GM12878 (cell line): ENCODE measurements at regions not wholly inside any gene's neighbourhood (a gene's known extent, or its start where the extent isn't known, plus 50 kb on each side); places are given as distances from the start of the nearest gene placed in this dataset.

Experiments
- ATAC-seq: fragments of 200-7000 bp; cut with Tn5 transposase; 3 replicates; pipeline ENCODE4 v1.9.1; 2020; ENCODE audit warnings: mild to moderate bottlenecking, moderate library complexity
- BruUV-seq: library from RNA; stranded (reverse); fragments of 400-500 nt; replicated peaks from 2 replicates; lab custom pipeline; 2021; lab: Mats Ljungman, UMichigan
- CTCF ChIA-PET: fragments of 300-600 bp; sonication (Branson Sonifier 250); formaldehyde crosslinking; extraction: SDS; loops from one replicate; lab custom pipeline; 2021; ENCODE audit warnings: inconsistent platforms; lab: Yijun Ruan, JAX
- POLR2A ChIA-PET: fragments of 350-600 bp; formaldehyde crosslinking; extraction: SDS; loops from one replicate; lab custom pipeline; 2021; ENCODE audit warnings: inconsistent platforms; lab: Charles Lee
- RAD21 ChIA-PET: fragments of 300-600 bp; sonication (Branson Sonifier 250); formaldehyde crosslinking; loops from one replicate; lab custom pipeline; 2023; ENCODE audit warnings: antibody characterized with exemption; ENCODE audit not compliant: unreplicated experiment; lab: Charles Lee
- SMC1A ChIA-PET: fragments of 300-600 bp; sonication (Branson Sonifier 250); formaldehyde crosslinking; loops from one replicate; lab custom pipeline; 2023; ENCODE audit not compliant: unreplicated experiment, uncharacterized antibody; lab: Charles Lee
- DNase-seq: peaks from one replicate; pipeline ENCODE4 v3.0.0-alpha.2; 2011; ENCODE audit warnings: low read depth, low spot score
- FAIRE-seq: peaks from 3 replicates; lab custom pipeline; 2011; peaks lifted over from hg19 to GRCh38; lab: Jason Lieb, UNC
- H2AFZ ChIP-seq: 2 replicates; pipeline ENCODE4 v1.6.0; 2011; ENCODE audit warnings: low read depth, low read length, control low read depth; ENCODE audit not compliant: control insufficient read depth
- H3K27ac ChIP-seq: 2 replicates; pipeline ENCODE4 v1.5.1; 2011; ENCODE audit warnings: control low read depth; ENCODE audit not compliant: control insufficient read depth, insufficient read depth
- H3K27me3 ChIP-seq, 2 experiments: replicated peaks in 1 of 2; 2 replicates each; pipeline versions ENCODE4 v1.6.0 to v1.6.1; 2011; ENCODE audit warnings: low read length in 1 of 2; ENCODE audit not compliant: control insufficient read depth in 2 of 2, insufficient read depth in 2 of 2
- H3K36me3 ChIP-seq, 2 experiments: 2 replicates each; pipeline ENCODE4 v1.5.1; 2011; ENCODE audit warnings: low read length in 1 of 2; ENCODE audit not compliant: control insufficient read depth in 2 of 2, insufficient read depth in 2 of 2
- H3K4me1 ChIP-seq: 2 replicates; pipeline ENCODE4 v1.6.1; 2011; ENCODE audit warnings: mild to moderate bottlenecking, low read length, moderate library complexity, mixed read lengths; ENCODE audit not compliant: control insufficient read depth, insufficient read depth
- H3K4me2 ChIP-seq: 2 replicates; pipeline ENCODE4 v1.6.0; 2011; ENCODE audit warnings: control low read depth; ENCODE audit not compliant: control insufficient read depth, insufficient read depth
- H3K4me3 ChIP-seq: fragments of 200-600 bp; sonication (generic); 2 replicates; pipeline ENCODE4 v1.5.1; 2016
- H3K79me2 ChIP-seq: 2 replicates; pipeline ENCODE4 v1.6.0; 2011; ENCODE audit warnings: low read length; ENCODE audit not compliant: control insufficient read depth, insufficient read depth
- H3K9ac ChIP-seq: 2 replicates; pipeline ENCODE4 v1.8.0; 2011; ENCODE audit warnings: low read length, control low read depth, mixed read lengths; ENCODE audit not compliant: control insufficient read depth, insufficient read depth
- H3K9me3 ChIP-seq: replicated peaks from 3 replicates; pipeline ENCODE4 v1.5.1; 2011; ENCODE audit warnings: mild to moderate bottlenecking, low read length; ENCODE audit not compliant: control insufficient read depth, insufficient read depth
- H4K20me1 ChIP-seq: 2 replicates; pipeline ENCODE4 v1.6.0; 2011; ENCODE audit not compliant: control insufficient read depth, insufficient read depth
- CBX3 ChIP-seq: fragments of 200-600 bp; sonication (generic); IDR thresholded peaks from 2 replicates; pipeline ENCODE4 v1.6.1; 2016; ENCODE audit warnings: low read depth, borderline replicate concordance
- ELK1 ChIP-seq: IDR thresholded peaks from 2 replicates; pipeline ENCODE4 v1.6.1; 2012; ENCODE audit warnings: low read depth, low read length, improper control_type of control experiment
- REST ChIP-seq: IDR thresholded peaks from 2 replicates; pipeline ENCODE4 v1.6.1; 2012; ENCODE audit warnings: mild to moderate bottlenecking, low read depth, low read length
- SPI1 ChIP-seq: IDR thresholded peaks from 2 replicates; pipeline ENCODE4 v1.6.1; 2011; ENCODE audit warnings: low read depth, mild to moderate bottlenecking, low read length, moderate library complexity, borderline replicate concordance; ENCODE audit not compliant: insufficient read depth
- YY1 ChIP-seq: IDR thresholded peaks from 2 replicates; pipeline ENCODE4 v1.6.1; 2011; ENCODE audit warnings: low read depth, mild to moderate bottlenecking, low read length
- WGBS: methylation state at CpG from one replicate; pipeline ENCODE4 v1.1.6; 2016; ENCODE audit warnings: low lambda C conversion rate; ENCODE audit not compliant: insufficient replicate concordance, insufficient coverage; ENCODE audit errors: missing lambda C conversion rate; 5-methylcytosine and 5-hydroxymethylcytosine counted together
- in situ Hi-C: fragments of 300-500 bp; cut with MboI; formaldehyde crosslinking; loops from 9 replicates; pipeline ENCODE4 v1.14.3; 2018; ENCODE audit warnings: mixed read lengths
- intact Hi-C: fragments of 100-400 bp; cut with micrococcal nuclease; formaldehyde crosslinking; loops from one replicate; pipeline ENCODE4 v1.14.2; 2022; ENCODE audit not compliant: unreplicated experiment

- in situ Hi-C loops, result no loop called here
- Histone ChIP-seq H3K9me3 (no peaks in the 10 kb centered on the region), H3K36me3 (no peaks in the 10 kb centered on the region), H3K4me2 (no peak overlapping the region), H3K4me3 (no peak overlapping the region), H3K27ac (no peak overlapping the region), H3K27me3 (no peaks in the 10 kb centered on the region), H3K9ac (no peak overlapping the region), H3K4me1 (no peaks in the 10 kb centered on the region), H3K79me2 (no peaks in the 10 kb centered on the region), H4K20me1 (no peaks in the 10 kb centered on the region), H2AFZ (no peak overlapping the region)
- TF ChIP-seq SPI1 (no peak), YY1 (no peak), ELK1 (no peak), CBX3 (no peak), REST (no peak)
- intact Hi-C loops, result no loop called here
- no peak for ATAC-seq
- POLR2A ChIA-PET, result no interaction called here
- BruUV-seq, result no TSS peak
- no peak for DNase-seq
- SMC1A ChIA-PET, result no interaction called here
- CTCF ChIA-PET, result no interaction called here
- 0% methylated on average over 1 of the region's 1 CpG for WGBS
- RAD21 ChIA-PET, result no interaction called here
- FAIRE-seq, result no peak
These were observed 417.7 kb downstream of the TAF11L14 start for GRCh38 chr5:18051953-18052352.
